ENCODE measurements at regions not wholly inside any gene's neighbourhood (a gene's known extent, or its start where the extent isn't known, plus 50 kb on each side); places are given as distances from the start of the nearest gene placed in this dataset.

DNA sequence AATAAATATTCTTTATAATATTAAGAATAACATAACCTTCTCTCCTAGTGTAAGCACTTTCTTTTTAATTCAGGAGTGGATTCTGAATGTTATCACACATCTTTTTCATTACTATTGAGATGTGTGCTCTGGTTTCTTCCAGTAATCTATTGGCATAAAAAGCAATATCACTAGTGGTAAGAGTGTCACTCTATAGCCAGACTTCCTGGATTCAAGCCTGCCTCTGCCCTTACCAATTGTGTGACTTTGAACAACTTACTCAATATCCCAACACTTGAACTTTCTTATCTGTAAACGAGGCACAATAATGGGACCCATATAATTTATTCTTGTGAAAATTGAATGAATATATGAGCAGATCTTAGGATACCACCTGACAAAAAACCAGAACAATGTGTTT, 71.0 kb downstream of the SEM1 start:
- H3K27me3 ChIP-seq (ENCODE audit: control insufficient read depth, insufficient read depth, low read length): no peaks in the 10 kb centered on the region
- H3K4me1 ChIP-seq (ENCODE audit: control insufficient read depth, insufficient read depth, low read length): no peaks in the 10 kb centered on the region
- no peak overlapping the region for H3K4me3 ChIP-seq (ENCODE audit: low read depth, low read length)
- H3K36me3 ChIP-seq (ENCODE audit: control insufficient read depth, insufficient read depth, low read length): no peaks in the 10 kb centered on the region
- H3K9me3 ChIP-seq (ENCODE audit: control insufficient read depth, insufficient read depth, low read length): no peaks in the 10 kb centered on the region
- no peak overlapping the region for H3K27ac ChIP-seq (ENCODE audit: low read depth, low read length)
- no peak overlapping the region for H3K9ac ChIP-seq (ENCODE audit: low read depth, low read length)

- Histone ChIP-seq H3K27me3 (ENCODE audit: control insufficient read depth, insufficient read depth, low read length) (no peaks in the 10 kb centered on the region), H3K4me3 (ENCODE audit: low read depth, low read length) (no peak overlapping the region), H3K9ac (ENCODE audit: low read depth, low read length) (no peak overlapping the region)
Measured at GRCh38 chr7:96637522-96637921, 72.1 kb downstream of the SEM1 start.

DNA sequence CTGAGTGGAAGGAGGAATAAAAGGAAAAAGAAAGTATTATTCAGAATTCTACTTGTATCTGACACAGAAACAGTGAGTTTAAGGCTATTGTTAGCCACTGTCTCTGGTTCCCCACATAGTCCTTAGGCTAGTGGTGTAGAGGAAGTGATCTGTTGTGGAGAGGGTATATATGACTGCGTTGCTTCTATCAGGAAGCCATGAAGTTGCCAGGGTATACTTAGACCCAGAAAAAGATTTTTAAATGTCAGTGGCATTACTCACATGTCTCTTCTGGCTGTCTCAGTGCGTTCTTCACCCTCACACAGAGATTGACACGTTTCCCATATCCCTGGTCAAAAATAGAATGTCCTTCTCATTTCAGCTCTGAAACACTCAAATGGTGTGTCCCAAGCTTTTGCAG, 72.7 kb downstream of the SEM1 start:
- Histone ChIP-seq H3K4me1 (ENCODE audit: control insufficient read depth, insufficient read depth, low read length) (no peaks in the 10 kb centered on the region), H3K27me3 (ENCODE audit: control insufficient read depth, insufficient read depth, low read length) (no peaks in the 10 kb centered on the region), H3K4me3 (ENCODE audit: low read depth, low read length) (no peak overlapping the region), H3K27ac (ENCODE audit: low read depth, low read length) (no peak overlapping the region), H3K9ac (ENCODE audit: low read depth, low read length) (no peak overlapping the region), H3K9me3 (ENCODE audit: control insufficient read depth, insufficient read depth, low read length) (no peaks in the 10 kb centered on the region), H3K36me3 (ENCODE audit: control insufficient read depth, insufficient read depth, low read length) (no peaks in the 10 kb centered on the region)

More at GRCh38 chr7:96637522-96637921, 72.1 kb downstream of the SEM1 start:
- Histone ChIP-seq H3K9me3 (ENCODE audit: control insufficient read depth, insufficient read depth, low read length) (no peaks in the 10 kb centered on the region), H3K4me1 (ENCODE audit: control insufficient read depth, insufficient read depth, low read length) (no peaks in the 10 kb centered on the region), H3K27ac (ENCODE audit: low read depth, low read length) (no peak overlapping the region), H3K36me3 (ENCODE audit: control insufficient read depth, insufficient read depth, low read length) (no peaks in the 10 kb centered on the region)

DNA sequence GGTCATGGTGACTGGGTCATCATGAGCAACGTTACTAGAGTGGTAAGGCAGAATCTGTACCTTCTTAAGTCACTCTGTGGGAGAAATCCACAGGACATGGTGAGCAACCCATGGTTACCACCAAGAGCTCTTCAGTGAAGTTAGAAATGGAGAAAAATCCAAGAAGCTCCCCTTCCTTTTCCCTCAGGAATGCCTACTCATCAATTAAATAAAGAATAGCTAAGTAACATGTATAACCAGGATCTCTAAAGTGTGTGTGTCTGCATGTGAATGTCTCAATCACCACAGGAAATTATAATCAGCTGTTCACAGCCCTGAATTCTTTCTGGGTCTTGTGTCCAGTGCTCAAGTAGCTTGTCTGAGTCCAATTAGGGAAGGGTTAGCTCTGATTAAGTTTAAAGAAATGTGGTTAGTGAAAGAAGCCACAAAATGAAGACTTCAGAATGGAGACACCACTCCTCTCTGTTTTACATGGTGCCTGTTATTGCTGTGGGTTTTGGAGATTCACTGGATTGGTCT, 73.2 kb downstream of the SEM1 start:
- Histone ChIP-seq H3K9ac (ENCODE audit: low read depth, low read length) (no peak overlapping the region), H3K4me3 (ENCODE audit: low read depth, low read length) (no peak overlapping the region), H3K9me3 (ENCODE audit: control insufficient read depth, insufficient read depth, low read length) (no peaks in the 10 kb centered on the region), H3K27ac (ENCODE audit: low read depth, low read length) (no peak overlapping the region), H3K4me1 (ENCODE audit: control insufficient read depth, insufficient read depth, low read length) (no peaks in the 10 kb centered on the region), H3K27me3 (ENCODE audit: control insufficient read depth, insufficient read depth, low read length) (no peaks in the 10 kb centered on the region), H3K36me3 (ENCODE audit: control insufficient read depth, insufficient read depth, low read length) (no peaks in the 10 kb centered on the region)

- no peaks in the 10 kb centered on the region for H3K9me3 ChIP-seq (ENCODE audit: control insufficient read depth, insufficient read depth, low read length)
- H3K27ac ChIP-seq (ENCODE audit: low read depth, low read length): no peak overlapping the region
- peaks cover 3% of the 10 kb centered on the region for H3K4me1 ChIP-seq (ENCODE audit: control insufficient read depth, insufficient read depth, low read length)
- H3K9ac ChIP-seq (ENCODE audit: low read depth, low read length): no peak overlapping the region
- H3K4me3 ChIP-seq (ENCODE audit: low read depth, low read length): no peak overlapping the region
- H3K36me3 ChIP-seq (ENCODE audit: control insufficient read depth, insufficient read depth, low read length): no peaks in the 10 kb centered on the region
- no peaks in the 10 kb centered on the region for H3K27me3 ChIP-seq (ENCODE audit: control insufficient read depth, insufficient read depth, low read length)
Measured at GRCh38 chr7:96629884-96630283, 79.8 kb downstream of the SEM1 start.

DNA sequence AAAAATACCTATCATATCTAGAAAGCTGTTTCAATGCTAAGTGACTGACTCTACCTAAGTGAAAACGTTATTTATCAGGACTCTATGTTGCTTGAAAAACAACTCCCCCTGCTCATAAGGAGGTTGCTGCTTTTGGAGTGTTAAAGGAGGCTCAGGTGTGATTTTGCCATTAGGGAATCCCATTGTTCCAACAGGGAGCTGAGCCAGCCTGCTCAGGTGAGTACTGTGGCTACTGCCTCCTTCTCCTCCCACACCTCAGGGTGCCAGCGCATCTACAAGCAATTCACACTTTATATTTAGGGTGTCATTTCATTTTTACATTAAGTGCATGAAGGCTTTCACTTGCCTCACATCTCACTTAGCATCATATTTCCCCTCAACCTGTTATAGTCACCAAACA, 84.7 kb downstream of the SEM1 start:
- Histone ChIP-seq H3K4me1 (ENCODE audit: control insufficient read depth, insufficient read depth, low read length) (peaks cover 6% of the 10 kb centered on the region), H3K27me3 (ENCODE audit: control insufficient read depth, insufficient read depth, low read length) (no peaks in the 10 kb centered on the region), H3K4me3 (ENCODE audit: low read depth, low read length) (no peak overlapping the region), H3K27ac (ENCODE audit: low read depth, low read length) (no peak overlapping the region), H3K9me3 (ENCODE audit: control insufficient read depth, insufficient read depth, low read length) (no peaks in the 10 kb centered on the region), H3K36me3 (ENCODE audit: control insufficient read depth, insufficient read depth, low read length) (no peaks in the 10 kb centered on the region), H3K9ac (ENCODE audit: low read depth, low read length) (no peak overlapping the region)

DNA sequence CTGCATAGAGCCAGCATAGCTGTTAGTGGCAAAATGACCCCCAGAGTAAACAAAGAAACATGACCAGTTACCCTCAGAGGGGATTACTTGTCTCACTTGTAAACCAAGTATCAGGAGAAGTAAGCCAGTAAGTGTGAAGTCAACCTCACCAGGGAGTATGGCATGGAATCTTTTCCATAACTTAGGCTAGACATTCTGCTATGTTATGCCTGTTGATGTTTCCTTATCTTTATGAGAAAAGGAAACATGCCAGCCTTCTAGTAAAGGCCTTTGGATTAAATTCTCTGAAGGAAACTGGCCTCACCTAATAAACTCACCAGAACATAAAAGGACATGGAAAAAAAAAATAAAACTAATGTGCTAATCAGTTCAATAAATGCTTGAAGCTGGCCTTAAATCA, 87.7 kb downstream of the SEM1 start:
- Histone ChIP-seq H3K9ac (ENCODE audit: low read depth, low read length) (no peak overlapping the region), H3K9me3 (ENCODE audit: control insufficient read depth, insufficient read depth, low read length) (no peaks in the 10 kb centered on the region), H3K36me3 (ENCODE audit: control insufficient read depth, insufficient read depth, low read length) (no peaks in the 10 kb centered on the region), H3K4me1 (ENCODE audit: control insufficient read depth, insufficient read depth, low read length) (peaks cover 6% of the 10 kb centered on the region), H3K27me3 (ENCODE audit: control insufficient read depth, insufficient read depth, low read length) (no peaks in the 10 kb centered on the region), H3K4me3 (ENCODE audit: low read depth, low read length) (no peak overlapping the region), H3K27ac (ENCODE audit: low read depth, low read length) (no peak overlapping the region)

- no peak overlapping the region for H3K4me3 ChIP-seq (ENCODE audit: low read depth, low read length)
- H3K27me3 ChIP-seq (ENCODE audit: control insufficient read depth, insufficient read depth, low read length): no peaks in the 10 kb centered on the region
- H3K9ac ChIP-seq (ENCODE audit: low read depth, low read length): no peak overlapping the region
- no peak overlapping the region for H3K27ac ChIP-seq (ENCODE audit: low read depth, low read length)
- no peaks in the 10 kb centered on the region for H3K36me3 ChIP-seq (ENCODE audit: control insufficient read depth, insufficient read depth, low read length)
- H3K4me1 ChIP-seq (ENCODE audit: control insufficient read depth, insufficient read depth, low read length): no peaks in the 10 kb centered on the region
- no peaks in the 10 kb centered on the region for H3K9me3 ChIP-seq (ENCODE audit: control insufficient read depth, insufficient read depth, low read length)
Measured at GRCh38 chr7:96614154-96614867, 95.3 kb downstream of the SEM1 start.

- H3K36me3 ChIP-seq (ENCODE audit: control insufficient read depth, insufficient read depth, low read length): no peaks in the 10 kb centered on the region
- H3K27ac ChIP-seq (ENCODE audit: low read depth, low read length): no peak overlapping the region
- no peaks in the 10 kb centered on the region for H3K4me1 ChIP-seq (ENCODE audit: control insufficient read depth, insufficient read depth, low read length)
- no peaks in the 10 kb centered on the region for H3K27me3 ChIP-seq (ENCODE audit: control insufficient read depth, insufficient read depth, low read length)
- no peak overlapping the region for H3K9ac ChIP-seq (ENCODE audit: low read depth, low read length)
- no peaks in the 10 kb centered on the region for H3K9me3 ChIP-seq (ENCODE audit: control insufficient read depth, insufficient read depth, low read length)
- H3K4me3 ChIP-seq (ENCODE audit: low read depth, low read length): no peak overlapping the region
Measured at GRCh38 chr7:96612034-96612433, 97.6 kb downstream of the SEM1 start.

GRCh38 chr7:96605045-96605716, 104.5 kb downstream of the SEM1 start:
- no peaks in the 10 kb centered on the region for H3K36me3 ChIP-seq (ENCODE audit: control insufficient read depth, insufficient read depth, low read length)
- H3K4me3 ChIP-seq (ENCODE audit: low read depth, low read length): no peak overlapping the region
- H3K9me3 ChIP-seq (ENCODE audit: control insufficient read depth, insufficient read depth, low read length): no peaks in the 10 kb centered on the region
- H3K4me1 ChIP-seq (ENCODE audit: control insufficient read depth, insufficient read depth, low read length): no peaks in the 10 kb centered on the region
- no peaks in the 10 kb centered on the region for H3K27me3 ChIP-seq (ENCODE audit: control insufficient read depth, insufficient read depth, low read length)
- no peak overlapping the region for H3K9ac ChIP-seq (ENCODE audit: low read depth, low read length)
- H3K27ac ChIP-seq (ENCODE audit: low read depth, low read length): no peak overlapping the region

DNA sequence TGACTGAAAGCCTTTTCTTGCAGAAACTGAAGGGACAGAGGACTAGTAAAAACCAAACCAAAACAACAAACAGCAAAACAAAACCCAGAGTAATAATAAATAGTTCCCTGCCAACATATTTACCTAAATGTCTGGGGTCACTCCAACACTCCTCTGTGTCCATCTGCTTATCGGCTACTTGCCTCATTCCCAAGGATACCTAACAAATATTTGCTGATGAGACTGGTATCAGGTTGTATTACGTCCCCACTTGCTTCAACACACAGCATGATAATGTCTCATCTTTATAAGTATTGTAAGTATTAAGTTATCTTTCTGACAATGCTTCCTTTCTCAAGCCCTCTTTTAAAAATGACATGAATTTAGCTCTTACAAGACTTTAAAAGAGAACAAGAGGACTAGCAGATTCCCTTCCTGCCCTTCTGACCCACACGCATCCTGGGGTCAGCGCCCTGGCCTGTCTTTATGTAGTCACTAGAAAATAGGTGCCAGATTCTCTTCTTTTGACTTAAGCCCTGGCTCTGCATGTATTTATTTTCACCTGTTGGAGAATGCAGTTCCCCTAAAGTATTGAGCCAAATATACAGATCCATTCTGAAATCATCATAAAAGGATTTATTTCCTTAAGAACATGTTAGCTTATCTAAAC, 110.2 kb downstream of the SEM1 start:
- Histone ChIP-seq H3K27me3 (ENCODE audit: control insufficient read depth, insufficient read depth, low read length) (no peaks in the 10 kb centered on the region; the same call in 1 of the 2 replicates), H3K27ac (ENCODE audit: low read depth, low read length) (peak overlapping the region; percentile 38), H3K9me3 (ENCODE audit: control insufficient read depth, insufficient read depth, low read length) (no peaks in the 10 kb centered on the region), H3K9ac (ENCODE audit: low read depth, low read length) (no peak overlapping the region), H3K4me3 (ENCODE audit: low read depth, low read length) (no peak overlapping the region), H3K4me1 (ENCODE audit: control insufficient read depth, insufficient read depth, low read length) (peaks cover 23% of the 10 kb centered on the region), H3K36me3 (ENCODE audit: control insufficient read depth, insufficient read depth, low read length) (no peaks in the 10 kb centered on the region)

All from HUES48 (cell line).